Endothelial cell of umbilical vein (primary cell): ENCODE measurements at regions not wholly inside any gene's neighbourhood (a gene's known extent, or its start where the extent isn't known, plus 50 kb on each side); places are given as distances from the start of the nearest gene placed in this dataset.

Experiments
- BruUV-seq: library from RNA; stranded (reverse); fragments of 400-500 nt; replicated peaks from 2 replicates; lab custom pipeline; 2021; lab: Mats Ljungman, UMichigan
- CTCF ChIA-PET: fragments of 300-600, 350-600 bp; sonication (Branson Sonifier 250); formaldehyde crosslinking; loops from one replicate; lab custom pipeline; 2021; ENCODE audit warnings: antibody characterized with exemption, inconsistent platforms; lab: Charles Lee
- POLR2A ChIA-PET: fragments of 300-600, 350-600 bp; sonication (Branson Sonifier 250); formaldehyde crosslinking; loops from one replicate; lab custom pipeline; 2021; ENCODE audit warnings: antibody characterized with exemption, inconsistent platforms; lab: Charles Lee
- DNase-seq: peaks from one replicate; pipeline ENCODE4 v3.0.0-alpha.2; 2011; ENCODE audit warnings: low read depth, low spot score
- FAIRE-seq: peaks from 2 replicates; lab custom pipeline; 2011; peaks lifted over from hg19 to GRCh38; lab: Jason Lieb, UNC
- H2AFZ ChIP-seq: 2 replicates; pipeline ENCODE4 v1.6.0; 2012; ENCODE audit warnings: low read depth, low read length, control low read depth, inconsistent platforms
- H3K27ac ChIP-seq: 2 replicates; pipeline ENCODE4 v1.5.1; 2011; ENCODE audit warnings: low read depth, mild to moderate bottlenecking, control low read depth, low read length, moderate library complexity; ENCODE audit not compliant: insufficient read depth
- H3K27me3 ChIP-seq, 2 experiments: 2 replicates each; pipeline versions ENCODE4 v1.6.0 to v1.6.1; 2011; ENCODE audit warnings: low read length in 2 of 2, mixed read lengths in 1 of 2; ENCODE audit not compliant: control insufficient read depth in 2 of 2, insufficient read depth in 2 of 2
- H3K36me3 ChIP-seq, 2 experiments: 2 replicates in 1 of 2; 3 replicates in 1 of 2; pipeline ENCODE4 v1.5.1; 2011; ENCODE audit warnings: low read length in 2 of 2, mild to moderate bottlenecking in 1 of 2, moderate library complexity in 1 of 2; ENCODE audit not compliant: control insufficient read depth in 2 of 2, insufficient read depth in 2 of 2; ENCODE audit errors: extremely low read depth in 1 of 2
- H3K4me1 ChIP-seq: 3 replicates; pipeline ENCODE4 v1.5.1; 2011; ENCODE audit warnings: mild to moderate bottlenecking, low read length; ENCODE audit not compliant: control insufficient read depth, insufficient read depth; ENCODE audit errors: extremely low read depth
- H3K4me2 ChIP-seq: 2 replicates; pipeline ENCODE4 v1.6.1; 2011; ENCODE audit warnings: low read length, control low read depth, mixed read lengths; ENCODE audit not compliant: insufficient read depth
- H3K4me3 ChIP-seq, 3 experiments: fragments of 200-600 bp in 1 of 3; sonication (generic), shearing (Covaris generic) in 1 of 3; replicated peaks in 1 of 3; 2 replicates each; pipeline ENCODE4 v1.5.1; 2011 to 2016; ENCODE audit warnings: control low read depth in 3 of 3, low read length in 3 of 3, mild to moderate bottlenecking in 2 of 3, inconsistent platforms in 1 of 3, low read depth in 1 of 3, moderate library complexity in 1 of 3; ENCODE audit not compliant: insufficient read depth in 1 of 3
- H3K79me2 ChIP-seq: 2 replicates; pipeline ENCODE4 v1.6.0; 2012; ENCODE audit warnings: low read length, inconsistent platforms; ENCODE audit not compliant: control insufficient read depth, insufficient read depth
- H3K9ac ChIP-seq: replicated peaks from 2 replicates; pipeline ENCODE3; 2011; ENCODE audit warnings: low read length, control low read depth; ENCODE audit not compliant: insufficient read depth; ENCODE audit errors: extremely low read depth
- H3K9me1 ChIP-seq: replicated peaks from 3 replicates; pipeline ENCODE4 v1.6.0; 2011; ENCODE audit warnings: mild to moderate bottlenecking, low read length; ENCODE audit not compliant: control insufficient read depth, insufficient read depth; ENCODE audit errors: extremely low read depth
- H3K9me3 ChIP-seq: replicated peaks from 2 replicates; pipeline ENCODE4 v1.5.1; 2012; ENCODE audit warnings: low read length, inconsistent platforms; ENCODE audit not compliant: control insufficient read depth, insufficient read depth
- H4K20me1 ChIP-seq: replicated peaks from 2 replicates; pipeline ENCODE3; 2011; ENCODE audit warnings: mild to moderate bottlenecking, low read length; ENCODE audit not compliant: control insufficient read depth, insufficient read depth; ENCODE audit errors: extremely low read depth
- EZH2 ChIP-seq: IDR thresholded peaks from 2 replicates; pipeline ENCODE4 v1.6.1; 2012; ENCODE audit warnings: borderline replicate concordance, low read depth, mild to moderate bottlenecking, moderate library complexity, low read length, inconsistent platforms; ENCODE audit not compliant: severe bottlenecking
- FOS ChIP-seq: IDR thresholded peaks from 2 replicates; pipeline ENCODE4 v1.6.1; 2011; ENCODE audit warnings: mild to moderate bottlenecking, low read length, moderate library complexity, borderline replicate concordance; ENCODE audit not compliant: insufficient read depth
- GATA2 ChIP-seq: IDR thresholded peaks from 2 replicates; pipeline ENCODE4 v1.7.0; 2011; ENCODE audit warnings: low read depth, mild to moderate bottlenecking, moderate library complexity, mixed read lengths, low read length; ENCODE audit not compliant: insufficient read length, insufficient read depth
- JUN ChIP-seq: IDR thresholded peaks from 2 replicates; pipeline ENCODE4 v1.6.1; 2011; ENCODE audit warnings: borderline replicate concordance, low read depth; ENCODE audit not compliant: insufficient read length, insufficient read depth
- MYC ChIP-seq: IDR thresholded peaks from one replicate; pipeline ENCODE4 v1.6.1; 2011; ENCODE audit warnings: mild to moderate bottlenecking, low read depth, low read length
- POLR2A ChIP-seq: IDR thresholded peaks from 2 replicates; pipeline ENCODE4 v1.6.1; 2012; ENCODE audit warnings: low read depth, mild to moderate bottlenecking, control low read depth, low read length
- POLR2AphosphoS5 ChIP-seq: IDR thresholded peaks from 2 replicates; pipeline ENCODE4 v1.6.1; 2012; ENCODE audit warnings: low read depth, mild to moderate bottlenecking, control low read depth, low read length, moderate library complexity; ENCODE audit not compliant: insufficient read depth
- dilution Hi-C: fragments of 300-500 bp; cut with MboI; formaldehyde crosslinking; loops from one replicate; pipeline ENCODE4 v1.15.0; 2019; ENCODE audit warnings: low sequenced_read_pairs; ENCODE audit not compliant: extremely low pct_ligation_motif_present
- intact Hi-C: fragments of 100-400 bp; cut with micrococcal nuclease; formaldehyde crosslinking; loops from one replicate; pipeline ENCODE4 v1.10.0; 2022
- TF ChIP-seq, protein P1 (sequence below): IDR thresholded peaks from 2 replicates; pipeline ENCODE4 v1.6.1; 2011; ENCODE audit not compliant: insufficient read depth, insufficient read length
- TF ChIP-seq, protein P2 (sequence below), 2 donors: IDR thresholded peaks; 1 replicate in 1 of 2; 2 replicates in 1 of 2; pipeline ENCODE4 v1.5.1; 2011; ENCODE audit warnings: low read length in 2 of 2, mild to moderate bottlenecking in 2 of 2, moderate library complexity in 2 of 2, control low read depth in 1 of 2, inconsistent platforms in 1 of 2, low read depth in 1 of 2; ENCODE audit not compliant: insufficient read depth in 1 of 2; ENCODE audit errors: extremely low read depth in 1 of 2

DNA sequence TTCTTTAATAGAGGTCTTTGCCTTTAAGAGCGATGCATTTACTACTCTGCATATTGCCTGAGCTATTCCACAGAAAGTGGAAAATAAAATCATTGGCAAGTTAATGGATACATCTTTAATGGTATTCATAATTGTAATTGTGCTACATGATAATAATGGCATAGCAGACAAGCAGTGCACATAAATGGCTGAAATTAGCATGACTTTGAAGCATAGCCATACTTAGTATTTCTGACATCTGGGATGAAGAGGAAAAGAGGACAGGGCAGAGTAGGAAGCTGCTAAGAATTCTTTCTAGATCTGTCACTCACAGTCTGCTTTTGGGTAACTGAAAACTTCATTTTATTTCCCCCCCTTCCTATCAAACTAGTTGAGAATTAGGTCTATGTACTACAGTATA, 195.0 kb upstream of the NRIP1 start:
- Histone ChIP-seq H3K27ac (no peak overlapping the region), H3K27me3 (no peaks in the 10 kb centered on the region), H3K9me3 (no peaks in the 10 kb centered on the region), H2AFZ (no peak overlapping the region), H4K20me1 (no peaks in the 10 kb centered on the region), H3K9me1 (no peaks in the 10 kb centered on the region), H3K4me2 (no peak overlapping the region), H3K79me2 (no peaks in the 10 kb centered on the region), H3K9ac (no peak overlapping the region), H3K4me1 (no peaks in the 10 kb centered on the region), H3K4me3 (no peak overlapping the region), H3K36me3 (no peaks in the 10 kb centered on the region)
- POLR2A ChIA-PET: no interaction called here
- TF ChIP-seq EZH2 (no peak), FOS (no peak), GATA2 (no peak), MYC (no peak), POLR2A (no peak), JUN (no peak), POLR2AphosphoS5 (no peak)
- TF ChIP-seq, protein P1, sequence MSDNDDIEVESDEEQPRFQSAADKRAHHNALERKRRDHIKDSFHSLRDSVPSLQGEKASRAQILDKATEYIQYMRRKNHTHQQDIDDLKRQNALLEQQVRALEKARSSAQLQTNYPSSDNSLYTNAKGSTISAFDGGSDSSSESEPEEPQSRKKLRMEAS: no peak
- TF ChIP-seq, protein P2, sequence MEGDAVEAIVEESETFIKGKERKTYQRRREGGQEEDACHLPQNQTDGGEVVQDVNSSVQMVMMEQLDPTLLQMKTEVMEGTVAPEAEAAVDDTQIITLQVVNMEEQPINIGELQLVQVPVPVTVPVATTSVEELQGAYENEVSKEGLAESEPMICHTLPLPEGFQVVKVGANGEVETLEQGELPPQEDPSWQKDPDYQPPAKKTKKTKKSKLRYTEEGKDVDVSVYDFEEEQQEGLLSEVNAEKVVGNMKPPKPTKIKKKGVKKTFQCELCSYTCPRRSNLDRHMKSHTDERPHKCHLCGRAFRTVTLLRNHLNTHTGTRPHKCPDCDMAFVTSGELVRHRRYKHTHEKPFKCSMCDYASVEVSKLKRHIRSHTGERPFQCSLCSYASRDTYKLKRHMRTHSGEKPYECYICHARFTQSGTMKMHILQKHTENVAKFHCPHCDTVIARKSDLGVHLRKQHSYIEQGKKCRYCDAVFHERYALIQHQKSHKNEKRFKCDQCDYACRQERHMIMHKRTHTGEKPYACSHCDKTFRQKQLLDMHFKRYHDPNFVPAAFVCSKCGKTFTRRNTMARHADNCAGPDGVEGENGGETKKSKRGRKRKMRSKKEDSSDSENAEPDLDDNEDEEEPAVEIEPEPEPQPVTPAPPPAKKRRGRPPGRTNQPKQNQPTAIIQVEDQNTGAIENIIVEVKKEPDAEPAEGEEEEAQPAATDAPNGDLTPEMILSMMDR (IDR thresholded peaks at IDR 0.05; ENCODE audit: extremely low read depth in 1 of 2, insufficient read depth in 1 of 2, low read depth in 1 of 2, low read length in 2 of 2): no peak
- intact Hi-C loops: no loop called here
- FAIRE-seq: no peak
- CTCF ChIA-PET: no interaction called here
- dilution Hi-C loops: no loop called here
- no TSS peak for BruUV-seq
- DNase-seq: no peak
